Mucosa of rectum (tissue), 2 donors: ENCODE measurements at regions not wholly inside any gene's neighbourhood (a gene's known extent, or its start where the extent isn't known, plus 50 kb on each side); places are given as distances from the start of the nearest gene placed in this dataset.

Experiments used
- H3K27ac ChIP-seq, 2 donors: one replicate each; pipeline ENCODE4 v1.7.0; 2013; ENCODE audit warnings: inconsistent platforms in 2 of 2, low read depth in 2 of 2, low read length in 2 of 2
- H3K27me3 ChIP-seq, 2 donors: one replicate each; pipeline ENCODE4 v1.7.0; 2013; ENCODE audit warnings: low read length in 2 of 2; ENCODE audit not compliant: control insufficient read depth in 2 of 2, insufficient read depth in 2 of 2
- H3K36me3 ChIP-seq, 2 donors: one replicate each; pipeline ENCODE4 v1.7.0; 2013; ENCODE audit warnings: low read length in 2 of 2; ENCODE audit not compliant: control insufficient read depth in 2 of 2, insufficient read depth in 2 of 2
- H3K4me1 ChIP-seq, 2 donors: one replicate each; pipeline ENCODE4 v1.7.0; 2013; ENCODE audit warnings: low read length in 2 of 2, mild to moderate bottlenecking in 1 of 2; ENCODE audit not compliant: control insufficient read depth in 2 of 2, insufficient read depth in 2 of 2
- H3K4me3 ChIP-seq, 2 donors: one replicate each; pipeline ENCODE4 v1.7.0; 2013; ENCODE audit warnings: low read length in 2 of 2
- H3K9ac ChIP-seq, 2 donors: one replicate each; pipeline ENCODE4 v1.7.0; 2013; ENCODE audit warnings: low read length in 2 of 2, low read depth in 1 of 2, mild to moderate bottlenecking in 1 of 2
- H3K9me3 ChIP-seq, 2 donors: one replicate each; pipeline ENCODE4 v1.7.0; 2013; ENCODE audit warnings: low read length in 2 of 2; ENCODE audit not compliant: control insufficient read depth in 2 of 2
- donor health status: healthy.
- donor health status: Normal muscosa, but diverticular disease.

DNA sequence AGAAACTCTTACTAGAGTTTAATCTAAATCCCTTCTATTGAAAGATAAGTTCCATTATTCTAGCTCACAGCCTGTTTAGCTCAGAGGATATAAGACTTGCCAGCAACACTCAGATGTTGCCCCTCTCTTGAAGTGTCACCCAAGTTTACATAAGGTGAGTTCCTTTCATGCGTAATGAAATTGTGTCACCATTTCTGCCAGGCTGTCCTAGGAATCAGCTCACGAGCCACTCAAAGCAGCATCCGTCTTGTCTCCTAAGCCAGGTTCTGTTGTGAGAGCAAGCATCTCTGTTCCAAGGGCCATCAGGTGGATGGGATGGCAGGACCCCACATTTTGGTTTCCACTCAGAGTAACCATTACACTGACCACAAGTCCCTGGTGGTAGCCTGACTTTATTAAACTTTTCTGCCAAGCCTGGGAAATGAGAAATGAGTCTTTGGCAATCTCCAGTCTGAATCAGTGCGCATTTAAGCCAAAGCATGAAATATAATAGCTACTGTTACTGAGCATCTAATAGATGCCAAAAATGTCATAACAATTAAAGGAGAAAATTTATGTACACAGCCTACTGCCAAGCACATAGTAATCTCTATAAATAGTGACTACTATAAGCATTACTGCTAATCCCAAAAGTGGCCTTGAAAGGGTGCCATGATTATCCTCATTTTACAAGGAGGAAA lies 179.6 kb upstream of the MIR17HG start:
- Histone ChIP-seq H3K27me3 (no peaks in the 10 kb centered on the region), H3K36me3 (no peaks in the 10 kb centered on the region), H3K27ac (no peak overlapping the region), H3K9me3 (no peaks in the 10 kb centered on the region), H3K4me1 (no peaks in the 10 kb centered on the region), H3K9ac (no peak overlapping the region), H3K4me3 (no peak overlapping the region)

DNA sequence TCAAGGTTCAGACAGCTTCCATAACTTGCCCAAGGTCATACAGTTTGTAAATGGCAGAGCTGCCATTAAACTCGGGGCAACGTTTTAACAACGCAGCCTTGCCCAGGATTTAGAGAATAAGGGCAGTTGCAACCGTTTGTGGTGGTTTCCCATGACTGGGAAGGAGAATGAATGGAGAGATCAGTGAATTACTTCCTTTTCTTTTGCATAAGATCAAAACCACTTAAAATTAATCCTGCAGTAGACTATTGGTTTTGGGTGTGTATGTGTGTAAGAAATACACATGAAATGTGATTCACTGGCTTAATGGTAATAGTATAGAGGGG lies 179.1 kb upstream of the MIR17HG start:
- Histone ChIP-seq H3K36me3 (no peaks in the 10 kb centered on the region), H3K9ac (no peak overlapping the region), H3K4me3 (no peak overlapping the region), H3K4me1 (no peaks in the 10 kb centered on the region), H3K9me3 (no peaks in the 10 kb centered on the region), H3K27me3 (no peaks in the 10 kb centered on the region), H3K27ac (no peak overlapping the region)

DNA sequence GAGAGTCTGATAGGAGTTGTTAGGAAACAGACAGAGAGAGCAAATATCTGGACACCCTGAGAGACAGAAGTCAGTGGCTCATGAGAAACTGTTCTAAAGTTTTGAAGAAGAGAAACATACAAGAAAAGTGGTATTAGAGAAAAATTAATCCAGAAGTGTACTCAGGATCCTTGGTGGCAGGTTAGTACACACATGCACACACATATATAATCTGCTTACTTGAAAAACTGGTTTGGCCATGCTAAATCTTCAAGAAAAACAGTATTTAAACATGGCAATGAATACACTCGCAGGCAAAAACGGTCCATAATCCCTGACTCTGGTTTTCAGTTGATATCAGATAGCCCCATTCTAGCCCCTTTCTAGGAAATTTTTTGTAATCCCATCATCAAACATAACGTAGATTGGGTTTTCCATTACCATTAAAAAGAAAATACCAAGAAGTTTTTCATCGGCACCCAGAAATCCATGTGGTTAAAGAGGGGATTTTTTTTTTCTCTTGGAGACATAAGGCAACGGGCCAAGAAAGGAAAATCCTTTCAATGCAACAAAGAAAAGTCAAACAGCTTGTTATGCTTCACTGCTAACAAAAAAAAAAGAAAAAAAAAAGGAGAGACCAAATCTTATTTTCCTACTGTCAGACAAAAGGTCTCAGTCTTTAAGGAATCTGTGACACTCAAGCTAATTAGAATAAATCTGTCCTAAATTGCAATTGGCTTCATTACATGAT lies 178.0 kb upstream of the MIR17HG start:
- H3K4me1 ChIP-seq: no peaks in the 10 kb centered on the region
- H3K9ac ChIP-seq: no peak overlapping the region
- peaks cover 0 to 2% of the 10 kb centered on the region in 2 donors for H3K27me3 ChIP-seq
- no peak overlapping the region for H3K4me3 ChIP-seq
- no peaks in the 10 kb centered on the region for H3K9me3 ChIP-seq
- no peaks in the 10 kb centered on the region for H3K36me3 ChIP-seq
- no peak overlapping the region for H3K27ac ChIP-seq

DNA sequence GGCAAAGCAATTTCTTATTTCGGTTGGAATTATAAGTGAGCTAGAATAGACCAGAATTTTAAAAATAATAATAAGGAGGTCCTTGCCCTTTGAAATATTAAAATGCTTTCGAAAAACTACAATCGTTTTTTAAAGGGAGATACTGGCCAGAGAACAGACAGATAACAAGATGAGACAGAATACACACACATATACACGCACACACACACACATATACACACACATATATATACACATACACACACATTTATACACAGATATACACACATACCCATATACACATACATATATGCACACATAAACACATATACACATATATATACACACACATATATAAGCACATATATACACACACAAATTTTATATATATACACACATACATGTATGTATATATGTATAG lies 175.3 kb upstream of the MIR17HG start:
- Histone ChIP-seq H3K27ac (no peak overlapping the region), H3K4me3 (no peak overlapping the region), H3K9me3 (no peaks in the 10 kb centered on the region), H3K27me3 (peaks cover 2 to 4% of the 10 kb centered on the region in 2 donors), H3K36me3 (no peaks in the 10 kb centered on the region), H3K4me1 (no peaks in the 10 kb centered on the region), H3K9ac (no peak overlapping the region)

DNA sequence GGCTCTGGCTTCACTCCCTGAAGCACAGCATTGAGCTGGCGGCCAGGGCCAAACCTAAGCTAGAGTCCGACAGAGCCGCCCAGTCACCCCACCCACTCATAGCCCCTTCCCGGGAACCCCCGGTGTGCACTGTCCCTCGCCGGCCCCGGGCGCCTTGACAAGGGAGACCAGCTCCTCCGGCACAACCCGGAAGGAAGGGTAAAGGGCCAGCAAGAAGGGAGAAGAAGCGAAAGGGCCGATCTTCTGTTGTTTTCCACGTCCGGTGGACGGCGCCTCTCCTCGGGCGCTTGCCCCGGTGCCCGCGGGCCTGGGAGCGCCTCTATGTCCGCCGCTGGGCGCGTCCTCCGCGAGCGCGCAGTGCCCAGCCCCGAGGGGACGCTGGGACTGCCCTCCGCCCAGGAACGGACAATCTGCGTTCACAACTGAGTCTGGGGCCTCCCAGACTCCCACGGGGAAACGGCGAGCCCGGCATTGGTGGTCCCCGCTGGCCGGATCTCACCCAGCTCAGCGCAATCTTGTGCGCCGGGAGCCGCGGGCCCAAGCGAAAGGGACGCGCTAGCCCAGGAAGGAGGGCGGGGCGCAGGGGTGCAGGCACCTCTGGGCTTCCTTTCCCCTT lies 172.5 kb upstream of the MIR17HG start:
- no peaks in the 10 kb centered on the region for H3K9me3 ChIP-seq
- H3K27me3 ChIP-seq: peaks cover 2 to 4% of the 10 kb centered on the region in 2 donors
- no peaks in the 10 kb centered on the region for H3K4me1 ChIP-seq
- no peak overlapping the region for H3K27ac ChIP-seq
- no peaks in the 10 kb centered on the region for H3K36me3 ChIP-seq
- H3K9ac ChIP-seq: no peak overlapping the region
- peak overlapping the region in 1 of 2 donors; percentile 23 for H3K4me3 ChIP-seq

DNA sequence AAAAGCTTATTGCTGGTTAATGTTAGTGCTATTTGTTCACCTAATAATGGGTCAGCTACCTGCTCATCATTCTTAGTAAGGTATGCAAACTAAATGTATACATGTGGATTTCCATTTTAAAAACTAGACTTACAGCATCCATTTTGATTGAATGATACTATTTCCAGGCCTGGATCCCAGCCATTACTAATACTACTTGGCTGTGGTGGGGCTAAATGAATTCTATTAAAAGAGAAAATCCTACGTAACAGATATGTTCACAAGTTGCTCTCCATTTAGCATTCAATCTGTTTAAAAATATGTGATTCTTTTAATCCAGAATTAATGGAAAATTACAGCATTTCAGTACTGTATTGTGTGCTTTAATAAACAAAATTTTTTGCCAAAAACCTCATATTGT lies 169.4 kb upstream of the MIR17HG start:
- Histone ChIP-seq H3K27ac (no peak overlapping the region), H3K9ac (no peak overlapping the region), H3K36me3 (no peaks in the 10 kb centered on the region), H3K27me3 (peaks cover 2 to 4% of the 10 kb centered on the region in 2 donors), H3K9me3 (no peaks in the 10 kb centered on the region), H3K4me1 (no peaks in the 10 kb centered on the region), H3K4me3 (no peak overlapping the region)

DNA sequence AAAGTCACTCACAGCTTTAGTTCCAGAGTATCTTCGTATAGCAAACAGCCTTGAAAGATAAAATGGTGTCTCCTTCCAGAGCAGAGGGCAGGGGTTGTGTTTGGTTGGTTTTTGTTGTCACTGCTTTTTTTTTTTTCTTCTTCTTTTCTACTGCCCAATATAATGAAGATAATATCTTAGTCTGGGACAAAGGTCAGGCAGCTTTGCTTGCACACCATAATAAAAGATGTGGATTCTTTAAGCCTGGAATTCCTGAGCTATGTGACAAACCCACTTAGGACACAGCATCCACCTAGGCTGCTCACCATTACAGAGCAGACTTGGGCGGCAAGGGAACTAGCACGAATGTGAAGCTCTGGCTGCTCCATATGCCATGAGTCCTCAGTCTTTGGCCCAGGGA lies 165.6 kb upstream of the MIR17HG start:
- Histone ChIP-seq H3K4me3 (no peak overlapping the region), H3K27me3 (no peaks in the 10 kb centered on the region), H3K36me3 (no peaks in the 10 kb centered on the region), H3K27ac (no peak overlapping the region), H3K9ac (no peak overlapping the region), H3K4me1 (no peaks in the 10 kb centered on the region), H3K9me3 (no peaks in the 10 kb centered on the region)

DNA sequence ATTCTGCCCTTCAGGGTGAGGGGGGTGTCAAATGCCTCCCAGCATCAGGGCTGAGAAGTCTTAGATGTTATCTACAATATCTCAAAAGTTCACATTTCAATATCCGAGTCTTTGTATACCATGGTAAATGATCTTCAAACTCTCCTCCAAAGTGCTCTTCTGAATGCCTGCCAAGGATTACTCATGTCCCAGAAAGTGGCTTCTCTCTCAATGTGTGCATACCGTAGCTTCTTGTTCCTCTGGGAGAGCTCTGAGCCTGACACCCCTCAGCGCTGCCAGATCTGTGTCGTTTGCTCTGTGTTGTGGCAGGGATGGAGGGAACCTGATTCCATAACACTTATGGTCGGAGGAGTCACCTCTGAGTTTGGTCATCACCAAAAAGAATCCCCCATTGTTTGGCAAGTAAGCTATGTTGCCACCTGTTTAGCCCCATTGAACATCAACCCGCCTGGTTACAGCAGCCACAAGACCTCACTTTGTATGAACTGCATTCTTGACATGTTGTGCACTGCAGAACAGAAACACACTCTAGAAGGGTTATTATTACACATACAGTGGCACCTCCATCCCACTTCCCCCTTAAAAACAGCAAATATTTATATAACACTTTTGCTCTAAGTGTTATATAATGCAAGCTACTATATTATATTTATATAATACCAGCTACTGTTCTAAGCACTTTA lies 163.1 kb upstream of the MIR17HG start:
- H3K36me3 ChIP-seq: no peaks in the 10 kb centered on the region
- H3K27ac ChIP-seq: no peak overlapping the region
- H3K4me1 ChIP-seq: no peaks in the 10 kb centered on the region
- H3K9ac ChIP-seq: no peak overlapping the region
- no peak overlapping the region for H3K4me3 ChIP-seq
- no peaks in the 10 kb centered on the region for H3K27me3 ChIP-seq
- no peaks in the 10 kb centered on the region for H3K9me3 ChIP-seq

DNA sequence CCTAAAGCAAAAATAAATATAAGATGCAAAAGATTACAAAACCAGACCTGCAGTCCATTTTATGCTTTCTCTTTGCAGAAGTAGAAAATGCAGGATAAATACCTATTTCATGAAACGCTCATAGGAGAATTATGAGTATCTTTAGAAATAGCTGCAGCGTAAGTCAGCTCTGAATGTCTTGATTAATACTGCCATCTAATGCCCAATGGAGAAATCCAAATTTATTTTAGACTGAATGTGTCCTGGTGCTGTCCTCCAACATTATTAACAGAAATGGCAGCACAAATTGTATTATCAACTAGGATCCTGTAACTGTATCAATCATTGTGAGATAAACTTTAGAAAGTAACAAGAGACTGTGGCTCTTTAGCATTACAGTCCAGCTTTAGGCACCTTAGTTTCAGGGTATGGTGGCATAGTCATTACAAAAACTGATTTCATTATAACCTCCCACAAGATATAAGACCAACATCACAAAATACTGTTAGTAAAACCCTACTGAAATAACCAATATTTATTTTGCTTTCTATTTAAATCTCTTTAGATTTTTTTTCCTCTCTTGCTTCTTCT lies 162.1 kb upstream of the MIR17HG start:
- Histone ChIP-seq H3K9ac (no peak overlapping the region), H3K27ac (no peak overlapping the region), H3K27me3 (no peaks in the 10 kb centered on the region), H3K9me3 (no peaks in the 10 kb centered on the region), H3K4me1 (no peaks in the 10 kb centered on the region), H3K36me3 (no peaks in the 10 kb centered on the region), H3K4me3 (no peak overlapping the region)

DNA sequence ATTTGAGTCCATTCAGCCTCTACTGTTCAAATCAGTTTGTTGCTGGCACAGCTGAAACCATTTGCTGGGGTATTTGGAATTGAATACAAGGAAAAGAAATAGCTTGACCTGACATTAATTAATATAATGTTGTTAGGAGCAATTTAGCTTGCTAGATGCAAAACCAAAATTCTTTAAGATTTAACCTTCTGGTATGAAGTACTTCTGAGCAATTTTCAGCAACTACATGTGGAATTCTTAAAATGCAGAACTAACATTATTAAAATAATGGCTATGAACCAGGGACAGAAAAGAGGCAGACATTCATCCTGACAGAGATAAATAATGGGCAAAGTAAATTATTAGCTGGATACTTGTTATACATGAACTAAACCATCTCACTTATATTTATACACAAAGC lies 160.0 kb upstream of the MIR17HG start:
- Histone ChIP-seq H3K9ac (no peak overlapping the region), H3K4me3 (no peak overlapping the region), H3K4me1 (no peaks in the 10 kb centered on the region), H3K27ac (no peak overlapping the region), H3K36me3 (no peaks in the 10 kb centered on the region), H3K9me3 (no peaks in the 10 kb centered on the region), H3K27me3 (no peaks in the 10 kb centered on the region)
